IMR-90 (cell line): ENCODE measurements at regions not wholly inside any gene's neighbourhood (a gene's known extent, or its start where the extent isn't known, plus 50 kb on each side); places are given as distances from the start of the nearest gene placed in this dataset.

Experiments used
- ATAC-seq: fragments of 200-7000 bp; cut with Tn5 transposase; 2 replicates; pipeline ENCODE4 v1.9.1; 2020; ENCODE audit warnings: low read depth, mild to moderate bottlenecking, moderate library complexity
- BruUV-seq: library from RNA; stranded (reverse); fragments of 400-500 nt; replicated peaks from 2 replicates; lab custom pipeline; 2021; lab: Mats Ljungman, UMichigan
- CTCF ChIA-PET: fragments of 300-600 bp; formaldehyde crosslinking; extraction: SDS; loops from one replicate; lab custom pipeline; 2021; ENCODE audit warnings: antibody characterized with exemption; lab: Yijun Ruan, JAX
- POLR2A ChIA-PET: fragments of 300-600 bp; sonication (Branson Sonifier 250); formaldehyde crosslinking; loops from one replicate; lab custom pipeline; 2022; ENCODE audit warnings: antibody characterized with exemption; ENCODE audit not compliant: unreplicated experiment; lab: Charles Lee
- DNase-seq: peaks from one replicate; pipeline ENCODE4 v3.0.0; 2013
- H2AFZ ChIP-seq: replicated peaks from 2 replicates; pipeline ENCODE3; 2013; ENCODE audit warnings: low read length, mild to moderate bottlenecking; ENCODE audit not compliant: poor library complexity
- H2AK5ac ChIP-seq: 2 replicates; pipeline ENCODE4 v1.6.1; 2013; ENCODE audit warnings: low read depth, low read length, inconsistent platforms
- H2AK9ac ChIP-seq: replicated peaks from 2 replicates; pipeline ENCODE3; 2013; ENCODE audit warnings: mild to moderate bottlenecking, low read depth, low read length, moderate library complexity; ENCODE audit not compliant: poor library complexity
- H2BK120ac ChIP-seq: 2 replicates; pipeline ENCODE4 v1.6.1; 2013; ENCODE audit warnings: low read depth, low read length, inconsistent platforms
- H2BK15ac ChIP-seq: 3 replicates; pipeline ENCODE4 v1.6.1; 2013; ENCODE audit warnings: low read depth, low read length, inconsistent platforms
- H2BK20ac ChIP-seq: 2 replicates; pipeline ENCODE4 v1.6.1; 2013; ENCODE audit warnings: low read depth, mild to moderate bottlenecking, inconsistent platforms, low read length, moderate library complexity
- H2BK5ac ChIP-seq: 2 replicates; pipeline ENCODE4 v1.6.1; 2013; ENCODE audit warnings: mild to moderate bottlenecking, low read depth, low read length, inconsistent platforms; ENCODE audit not compliant: poor library complexity, severe bottlenecking
- H3K14ac ChIP-seq: replicated peaks from 2 replicates; pipeline ENCODE4 v1.6.1; 2013; ENCODE audit warnings: low read depth, low read length, inconsistent platforms
- H3K18ac ChIP-seq: 2 replicates; pipeline ENCODE4 v1.6.1; 2013; ENCODE audit warnings: low read depth, low read length, control low read depth
- H3K23ac ChIP-seq: 2 replicates; pipeline ENCODE4 v1.6.1; 2013; ENCODE audit warnings: low read depth, low read length, inconsistent platforms
- H3K27ac ChIP-seq: 2 replicates; pipeline ENCODE4 v1.5.1; 2013; ENCODE audit warnings: mild to moderate bottlenecking, control low read depth, low read length; ENCODE audit not compliant: insufficient read depth
- H3K27me3 ChIP-seq: 2 replicates; pipeline ENCODE4 v1.6.1; 2013; ENCODE audit warnings: low read length; ENCODE audit not compliant: control insufficient read depth, insufficient read depth
- H3K36me3 ChIP-seq: 2 replicates; pipeline ENCODE4 v1.6.1; 2013; ENCODE audit warnings: low read length, mixed read lengths; ENCODE audit not compliant: control insufficient read depth, insufficient read depth
- H3K4ac ChIP-seq: 2 replicates; pipeline ENCODE4 v1.6.1; 2013; ENCODE audit warnings: low read depth, low read length, inconsistent platforms
- H3K4me1 ChIP-seq: 2 replicates; pipeline ENCODE4 v1.6.1; 2013; ENCODE audit warnings: low read length, mixed read lengths; ENCODE audit not compliant: control insufficient read depth, insufficient read depth
- H3K4me2 ChIP-seq: 2 replicates; pipeline ENCODE4 v1.6.1; 2013; ENCODE audit warnings: low read depth, mild to moderate bottlenecking, control low read depth, low read length, moderate library complexity
- H3K4me3 ChIP-seq: 2 replicates; pipeline ENCODE4 v1.5.1; 2013; ENCODE audit warnings: low read depth, mild to moderate bottlenecking, control low read depth, low read length, moderate library complexity; ENCODE audit not compliant: insufficient read depth
- H3K56ac ChIP-seq: 2 replicates; pipeline ENCODE4 v1.6.1; 2013; ENCODE audit warnings: low read length, inconsistent platforms; ENCODE audit not compliant: insufficient read depth; ENCODE audit errors: extremely low read depth
- H3K79me1 ChIP-seq, 2 experiments: 2 replicates each; pipeline ENCODE4 v1.6.1; 2013; ENCODE audit warnings: low read length in 2 of 2, inconsistent platforms in 1 of 2, low read depth in 1 of 2
- H3K9ac ChIP-seq: 2 replicates; pipeline ENCODE4 v1.6.1; 2013; ENCODE audit warnings: low read depth, low read length, control low read depth
- H3K9me1 ChIP-seq: 2 replicates; pipeline ENCODE4 v1.6.1; 2013; ENCODE audit warnings: low read length, inconsistent platforms; ENCODE audit not compliant: insufficient read depth
- H3K9me3 ChIP-seq: 2 replicates; pipeline ENCODE4 v1.6.1; 2013; ENCODE audit warnings: low read length; ENCODE audit not compliant: control insufficient read depth, insufficient read depth
- H4K20me1 ChIP-seq: 2 replicates; pipeline ENCODE4 v1.6.1; 2013; ENCODE audit warnings: low read length, inconsistent platforms; ENCODE audit not compliant: insufficient read depth
- H4K5ac ChIP-seq: 2 replicates; pipeline ENCODE4 v1.6.1; 2013; ENCODE audit warnings: mild to moderate bottlenecking, low read depth, low read length, control low read depth
- H4K8ac ChIP-seq, 2 experiments: 2 replicates each; pipeline ENCODE4 v1.6.1; 2013; ENCODE audit warnings: low read depth in 2 of 2, low read length in 2 of 2, control low read depth in 1 of 2, inconsistent platforms in 1 of 2
- H4K91ac ChIP-seq: 2 replicates; pipeline ENCODE4 v1.6.1; 2013; ENCODE audit warnings: low read depth, low read length, inconsistent platforms; ENCODE audit not compliant: insufficient read depth
- BHLHE40 ChIP-seq: fragments of 150-350 bp; IDR thresholded peaks from 2 replicates; pipeline ENCODE4 v1.6.1; 2016; ENCODE audit warnings: mild to moderate bottlenecking, low read depth, low read length
- CHD1 ChIP-seq: IDR thresholded peaks from 2 replicates; pipeline ENCODE4 v1.6.1; 2012; ENCODE audit warnings: low read depth, low read length, improper control_type of control experiment
- CTCF ChIP-seq: conservative IDR thresholded peaks from 2 replicates; pipeline ENCODE4 v1.5.1; 2012; ENCODE audit warnings: mild to moderate bottlenecking, low read depth, low read length, improper control_type of control experiment
- ELK1 ChIP-seq: fragments of 150-350 bp; IDR thresholded peaks from 2 replicates; pipeline ENCODE4 v1.6.1; 2016; ENCODE audit warnings: low read depth, mild to moderate bottlenecking, low read length, moderate library complexity, borderline replicate concordance
- RAD21 ChIP-seq: IDR thresholded peaks from 2 replicates; pipeline ENCODE4 v1.6.1; 2012; ENCODE audit warnings: low read length, improper control_type of control experiment
- RCOR1 ChIP-seq: IDR thresholded peaks from 2 replicates; pipeline ENCODE4 v1.6.1; 2012; ENCODE audit warnings: mild to moderate bottlenecking, low read length, improper control_type of control experiment; ENCODE audit not compliant: insufficient replicate concordance
- RFX5 ChIP-seq: IDR thresholded peaks from 2 replicates; pipeline ENCODE4 v1.8.0; 2012; ENCODE audit warnings: low read depth, mild to moderate bottlenecking, low read length, moderate library complexity
- SMC3 ChIP-seq: fragments of 150-350 bp; IDR thresholded peaks from 2 replicates; pipeline ENCODE4 v1.6.1; 2016; ENCODE audit warnings: low read depth, mild to moderate bottlenecking, antibody characterized with exemption, low read length, moderate library complexity
- WGBS, 2 experiments: methylation state at CpG; one replicate each; pipeline versions ENCODE4 v1.1.5 to v1.1.7; 2013; ENCODE audit warnings: missing lambda C conversion rate in 2 of 2; ENCODE audit not compliant: insufficient read length in 1 of 2; ENCODE audit errors: extremely low coverage in 2 of 2; 5-methylcytosine and 5-hydroxymethylcytosine counted together
- dilution Hi-C: fragments of 300-500 bp; cut with HindIII; formaldehyde crosslinking; loops from one replicate; pipeline ENCODE4 v1.14.3; 2018; ENCODE audit warnings: low sequenced_read_pairs; ENCODE audit not compliant: unreplicated experiment
- in situ Hi-C: fragments of 300-500 bp; cut with MboI; formaldehyde crosslinking; loops from 3 replicates; pipeline ENCODE4 v1.14.3; 2019; ENCODE audit warnings: low sequenced_read_pairs, inconsistent platforms, mixed read lengths
- intact Hi-C: fragments of 100-400 bp; cut with micrococcal nuclease; formaldehyde crosslinking; loops from 2 replicates; pipeline ENCODE4 v1.10.0; 2022

- WGBS, 2 experiments: no CpG with 5 or more reads among the region's 5 CpGs
- no peak overlapping the region for H2BK5ac ChIP-seq
These were observed 1058.7 kb downstream of the NCAM2 start for GRCh38 chr21:22056904-22057303.

More at GRCh38 chr21:22056904-22057303, 1058.7 kb downstream of the NCAM2 start:
- no peak overlapping the region for H2AFZ ChIP-seq
- H2BK120ac ChIP-seq: no peak overlapping the region
- no peak overlapping the region for H3K4me3 ChIP-seq
- H2AK5ac ChIP-seq: no peak overlapping the region
- H3K9ac ChIP-seq: no peak overlapping the region
- no peak overlapping the region for H3K14ac ChIP-seq
- H3K79me1 ChIP-seq: no peaks in the 10 kb centered on the region
- H2AK9ac ChIP-seq: no peak overlapping the region
- H3K4ac ChIP-seq: no peak overlapping the region
- no peak overlapping the region for H3K23ac ChIP-seq
- intact Hi-C loops (no loop called here), dilution Hi-C loops (no loop called here), in situ Hi-C loops (no loop called here)
- H3K9me1 ChIP-seq: no peaks in the 10 kb centered on the region
- H3K18ac ChIP-seq: no peak overlapping the region
- no peak overlapping the region for H2BK15ac ChIP-seq
- TF ChIP-seq SMC3 (no peak), BHLHE40 (no peak), CHD1 (no peak), RCOR1 (no peak), RAD21 (no peak), ELK1 (no peak), RFX5 (no peak), CTCF (no peak)
- no peaks in the 10 kb centered on the region for H3K4me1 ChIP-seq
- H4K20me1 ChIP-seq: no peaks in the 10 kb centered on the region
- no peak overlapping the region for H3K56ac ChIP-seq
- H3K4me2 ChIP-seq: no peak overlapping the region
- H3K36me3 ChIP-seq: no peaks in the 10 kb centered on the region
- no peak for ATAC-seq
- H3K27me3 ChIP-seq: no peaks in the 10 kb centered on the region
- H3K9me3 ChIP-seq: peaks cover 2% of the 10 kb centered on the region; the same call in 1 of the 2 replicates
- BruUV-seq: no TSS peak
- no peak overlapping the region for H4K5ac ChIP-seq
- H3K27ac ChIP-seq: no peak overlapping the region
- H4K91ac ChIP-seq: no peak overlapping the region
- CTCF ChIA-PET: no interaction called here
- H4K8ac ChIP-seq: no peak overlapping the region
- POLR2A ChIA-PET: no interaction called here
- no peak for DNase-seq
- no peak overlapping the region for H2BK20ac ChIP-seq
